SU-DHL-6 (cell line): ENCODE measurements at regions not wholly inside any gene's neighbourhood (a gene's known extent, or its start where the extent isn't known, plus 50 kb on each side); places are given as distances from the start of the nearest gene placed in this dataset.

Experiments
- EZH2phosphoT487 ChIP-seq: fragments of 200-600 bp; sonication (generic), shearing (Covaris generic); conservative IDR thresholded peaks from 2 replicates; pipeline ENCODE4 v1.6.1; 2018; ENCODE audit warnings: mild to moderate bottlenecking, antibody characterized with exemption, low read length, moderate library complexity, mixed read lengths
- TF ChIP-seq, protein P1 (sequence below): fragments of 200-600 bp; sonication (generic); IDR thresholded peaks from one replicate; pipeline ENCODE4 v1.5.1; 2017; ENCODE audit warnings: antibody characterized with exemption, mild to moderate bottlenecking, low read length, moderate library complexity; ENCODE audit not compliant: insufficient read depth, poor library complexity, severe bottlenecking

DNA sequence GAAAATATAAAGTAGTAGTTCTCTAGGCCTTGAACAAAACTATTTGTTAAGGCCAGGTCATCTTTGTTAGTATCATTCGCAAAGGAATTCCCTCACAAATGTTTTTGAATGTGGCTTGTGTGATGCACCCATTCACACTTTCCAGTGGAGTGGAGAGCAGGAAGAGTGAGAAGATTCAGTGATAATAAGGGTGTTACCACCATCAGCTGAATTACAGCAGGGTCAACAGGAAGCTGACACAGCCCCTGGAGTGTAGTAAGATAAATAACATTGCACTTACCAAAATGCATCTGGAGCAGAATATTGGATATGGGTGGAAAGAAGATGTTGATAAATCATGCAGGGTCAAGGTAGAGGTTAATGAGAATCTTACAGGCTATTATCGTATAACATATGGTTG lies 231.0 kb downstream of the DSC3 start:
- TF ChIP-seq, protein P1, sequence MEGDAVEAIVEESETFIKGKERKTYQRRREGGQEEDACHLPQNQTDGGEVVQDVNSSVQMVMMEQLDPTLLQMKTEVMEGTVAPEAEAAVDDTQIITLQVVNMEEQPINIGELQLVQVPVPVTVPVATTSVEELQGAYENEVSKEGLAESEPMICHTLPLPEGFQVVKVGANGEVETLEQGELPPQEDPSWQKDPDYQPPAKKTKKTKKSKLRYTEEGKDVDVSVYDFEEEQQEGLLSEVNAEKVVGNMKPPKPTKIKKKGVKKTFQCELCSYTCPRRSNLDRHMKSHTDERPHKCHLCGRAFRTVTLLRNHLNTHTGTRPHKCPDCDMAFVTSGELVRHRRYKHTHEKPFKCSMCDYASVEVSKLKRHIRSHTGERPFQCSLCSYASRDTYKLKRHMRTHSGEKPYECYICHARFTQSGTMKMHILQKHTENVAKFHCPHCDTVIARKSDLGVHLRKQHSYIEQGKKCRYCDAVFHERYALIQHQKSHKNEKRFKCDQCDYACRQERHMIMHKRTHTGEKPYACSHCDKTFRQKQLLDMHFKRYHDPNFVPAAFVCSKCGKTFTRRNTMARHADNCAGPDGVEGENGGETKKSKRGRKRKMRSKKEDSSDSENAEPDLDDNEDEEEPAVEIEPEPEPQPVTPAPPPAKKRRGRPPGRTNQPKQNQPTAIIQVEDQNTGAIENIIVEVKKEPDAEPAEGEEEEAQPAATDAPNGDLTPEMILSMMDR = no peak
- TF ChIP-seq EZH2phosphoT487 = no peak
